ENCODE measurements at regions not wholly inside any gene's neighbourhood (a gene's known extent, or its start where the extent isn't known, plus 50 kb on each side); places are given as distances from the start of the nearest gene placed in this dataset.

DNA sequence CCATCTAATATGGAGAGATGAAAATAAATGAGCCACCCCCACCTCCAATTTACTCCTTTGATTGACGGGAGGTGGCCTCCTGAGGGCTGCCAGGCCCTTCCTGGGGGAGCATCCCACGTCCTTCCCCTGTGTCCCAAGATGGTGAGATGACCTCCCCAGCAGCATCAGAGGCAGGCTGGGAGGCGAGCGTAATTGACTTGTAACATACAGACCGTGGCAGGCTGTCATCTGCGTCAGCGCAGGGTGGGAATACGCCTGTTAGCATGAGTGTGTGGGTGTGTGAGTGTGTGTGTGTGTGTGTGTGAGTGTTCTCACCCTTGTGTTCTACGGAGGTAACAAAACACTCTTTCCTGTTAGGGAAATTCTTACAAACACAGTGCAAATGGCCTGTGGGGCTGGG, 156.9 kb upstream of the CIBAR2 start:
- ChIA-PET POLR2A (no interaction called here), CTCF (no interaction called here)
- in situ Hi-C loops (cut with HindIII; ENCODE audit: low pct_unique_long_range_greater_than_20kb, low sequenced_read_pairs) (no loop called here), intact Hi-C loops (cut with micrococcal nuclease; ENCODE audit: unreplicated experiment) (no loop called here)
- no peak for TF ChIP-seq POLR2AphosphoS5 (IDR thresholded peaks at IDR 0.05; ENCODE audit: low read depth, low read length)
- TF ChIP-seq, protein P1, sequence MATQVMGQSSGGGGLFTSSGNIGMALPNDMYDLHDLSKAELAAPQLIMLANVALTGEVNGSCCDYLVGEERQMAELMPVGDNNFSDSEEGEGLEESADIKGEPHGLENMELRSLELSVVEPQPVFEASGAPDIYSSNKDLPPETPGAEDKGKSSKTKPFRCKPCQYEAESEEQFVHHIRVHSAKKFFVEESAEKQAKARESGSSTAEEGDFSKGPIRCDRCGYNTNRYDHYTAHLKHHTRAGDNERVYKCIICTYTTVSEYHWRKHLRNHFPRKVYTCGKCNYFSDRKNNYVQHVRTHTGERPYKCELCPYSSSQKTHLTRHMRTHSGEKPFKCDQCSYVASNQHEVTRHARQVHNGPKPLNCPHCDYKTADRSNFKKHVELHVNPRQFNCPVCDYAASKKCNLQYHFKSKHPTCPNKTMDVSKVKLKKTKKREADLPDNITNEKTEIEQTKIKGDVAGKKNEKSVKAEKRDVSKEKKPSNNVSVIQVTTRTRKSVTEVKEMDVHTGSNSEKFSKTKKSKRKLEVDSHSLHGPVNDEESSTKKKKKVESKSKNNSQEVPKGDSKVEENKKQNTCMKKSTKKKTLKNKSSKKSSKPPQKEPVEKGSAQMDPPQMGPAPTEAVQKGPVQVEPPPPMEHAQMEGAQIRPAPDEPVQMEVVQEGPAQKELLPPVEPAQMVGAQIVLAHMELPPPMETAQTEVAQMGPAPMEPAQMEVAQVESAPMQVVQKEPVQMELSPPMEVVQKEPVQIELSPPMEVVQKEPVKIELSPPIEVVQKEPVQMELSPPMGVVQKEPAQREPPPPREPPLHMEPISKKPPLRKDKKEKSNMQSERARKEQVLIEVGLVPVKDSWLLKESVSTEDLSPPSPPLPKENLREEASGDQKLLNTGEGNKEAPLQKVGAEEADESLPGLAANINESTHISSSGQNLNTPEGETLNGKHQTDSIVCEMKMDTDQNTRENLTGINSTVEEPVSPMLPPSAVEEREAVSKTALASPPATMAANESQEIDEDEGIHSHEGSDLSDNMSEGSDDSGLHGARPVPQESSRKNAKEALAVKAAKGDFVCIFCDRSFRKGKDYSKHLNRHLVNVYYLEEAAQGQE (IDR thresholded peaks at IDR 0.05; ENCODE audit: insufficient read depth in 1 of 2, low read depth in 2 of 2, low read length in 1 of 2) = no peak
- TF ChIP-seq, protein P2, sequence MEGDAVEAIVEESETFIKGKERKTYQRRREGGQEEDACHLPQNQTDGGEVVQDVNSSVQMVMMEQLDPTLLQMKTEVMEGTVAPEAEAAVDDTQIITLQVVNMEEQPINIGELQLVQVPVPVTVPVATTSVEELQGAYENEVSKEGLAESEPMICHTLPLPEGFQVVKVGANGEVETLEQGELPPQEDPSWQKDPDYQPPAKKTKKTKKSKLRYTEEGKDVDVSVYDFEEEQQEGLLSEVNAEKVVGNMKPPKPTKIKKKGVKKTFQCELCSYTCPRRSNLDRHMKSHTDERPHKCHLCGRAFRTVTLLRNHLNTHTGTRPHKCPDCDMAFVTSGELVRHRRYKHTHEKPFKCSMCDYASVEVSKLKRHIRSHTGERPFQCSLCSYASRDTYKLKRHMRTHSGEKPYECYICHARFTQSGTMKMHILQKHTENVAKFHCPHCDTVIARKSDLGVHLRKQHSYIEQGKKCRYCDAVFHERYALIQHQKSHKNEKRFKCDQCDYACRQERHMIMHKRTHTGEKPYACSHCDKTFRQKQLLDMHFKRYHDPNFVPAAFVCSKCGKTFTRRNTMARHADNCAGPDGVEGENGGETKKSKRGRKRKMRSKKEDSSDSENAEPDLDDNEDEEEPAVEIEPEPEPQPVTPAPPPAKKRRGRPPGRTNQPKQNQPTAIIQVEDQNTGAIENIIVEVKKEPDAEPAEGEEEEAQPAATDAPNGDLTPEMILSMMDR (IDR thresholded peaks at IDR 0.05) = no peak
- no TSS peak for BruUV-seq (replicated peaks)
- DNase-seq (ENCODE audit: low read depth, low spot score) (no peak), ATAC-seq (no peak)
- Histone ChIP-seq H3K4me1 (ENCODE audit: control insufficient read depth, insufficient read depth, low read length) (no peaks in the 10 kb centered on the region), H3K27me3 (ENCODE audit: control insufficient read depth, insufficient read depth, low read length) (no peaks in the 10 kb centered on the region), H3K36me3 (ENCODE audit: control insufficient read depth, insufficient read depth, low read length) (no peaks in the 10 kb centered on the region), H3K27ac (ENCODE audit: low read length) (no peak overlapping the region), H3K9me3 (ENCODE audit: control insufficient read depth, insufficient read depth, low read depth, low read length) (no peaks in the 10 kb centered on the region), H3K4me3 (ENCODE audit: low read depth in 2 of 2, low read length in 2 of 2) (no peak overlapping the region)

DNA sequence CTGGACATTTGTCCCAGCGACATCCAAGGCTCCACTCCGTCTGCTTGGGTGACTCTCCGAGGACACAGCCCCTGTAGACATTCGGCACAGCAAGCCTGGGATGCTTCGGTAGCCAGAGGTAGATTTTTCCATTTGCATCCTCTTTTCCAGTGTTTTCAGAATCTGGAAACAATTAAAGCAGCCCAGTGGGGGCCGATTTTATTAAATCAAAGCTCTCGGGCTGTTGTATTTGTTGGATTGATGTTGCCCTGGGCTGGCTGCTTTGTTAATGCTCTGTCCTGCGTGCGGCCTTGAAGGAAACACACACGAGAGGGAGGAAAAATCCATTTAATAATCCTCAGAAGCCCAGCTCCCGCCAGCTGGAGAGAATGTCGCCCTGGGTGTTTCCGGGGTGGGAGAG, 158.1 kb upstream of the CIBAR2 start:
- POLR2A ChIA-PET = no interaction called here
- CTCF ChIA-PET = no interaction called here
- Histone ChIP-seq H3K9me3 (ENCODE audit: control insufficient read depth, insufficient read depth, low read depth, low read length) (no peaks in the 10 kb centered on the region), H3K4me3 (ENCODE audit: low read depth in 2 of 2, low read length in 2 of 2) (no peak overlapping the region), H3K27me3 (ENCODE audit: control insufficient read depth, insufficient read depth, low read length) (no peaks in the 10 kb centered on the region), H3K27ac (ENCODE audit: low read length) (no peak overlapping the region), H3K4me1 (ENCODE audit: control insufficient read depth, insufficient read depth, low read length) (no peaks in the 10 kb centered on the region; the same call in 1 of the 2 replicates), H3K36me3 (ENCODE audit: control insufficient read depth, insufficient read depth, low read length) (no peaks in the 10 kb centered on the region)
- ATAC-seq (no peak), DNase-seq (ENCODE audit: low read depth, low spot score) (no peak)
- intact Hi-C loops (cut with micrococcal nuclease; ENCODE audit: unreplicated experiment) (no loop called here), in situ Hi-C loops (cut with HindIII; ENCODE audit: low pct_unique_long_range_greater_than_20kb, low sequenced_read_pairs) (no loop called here)
- no TSS peak for BruUV-seq (replicated peaks)
- TF ChIP-seq POLR2AphosphoS5 (IDR thresholded peaks at IDR 0.05; ENCODE audit: low read depth, low read length) = no peak
- TF ChIP-seq, protein P2 (IDR thresholded peaks at IDR 0.05) = no peak

DNA sequence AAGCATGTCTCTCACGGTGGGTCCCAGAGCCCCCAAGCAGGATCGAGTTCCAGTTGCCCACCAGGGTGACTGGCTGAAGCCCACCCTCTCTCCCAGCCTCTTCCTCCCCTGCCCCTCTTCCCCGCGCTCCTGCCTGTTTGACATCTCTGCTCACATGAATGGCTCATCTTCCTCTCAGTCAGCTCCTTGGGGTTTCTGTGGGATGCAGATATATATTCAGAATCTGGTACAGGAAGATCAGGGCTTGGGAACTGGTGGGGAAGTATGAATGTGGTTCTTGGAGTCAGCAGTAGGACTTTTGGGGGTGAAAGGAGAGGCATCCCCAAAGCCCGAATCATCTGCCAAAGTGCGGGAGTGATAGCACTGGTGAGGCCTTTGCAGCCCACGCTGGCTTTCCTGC, 158.9 kb upstream of the CIBAR2 start:
- H3K9me3 ChIP-seq (ENCODE audit: control insufficient read depth, insufficient read depth, low read depth, low read length) = no peaks in the 10 kb centered on the region
- ChIA-PET POLR2A (no interaction called here), CTCF (no interaction called here)
- intact Hi-C loops (cut with micrococcal nuclease; ENCODE audit: unreplicated experiment) = no loop called here
- H3K27me3 ChIP-seq (ENCODE audit: control insufficient read depth, insufficient read depth, low read length) = no peaks in the 10 kb centered on the region
- TF ChIP-seq SIN3A (IDR thresholded peaks at IDR 0.05; ENCODE audit: borderline replicate concordance, insufficient read depth, low read depth, low read length) (no peak), POLR2AphosphoS5 (IDR thresholded peaks at IDR 0.05; ENCODE audit: low read depth, low read length) (no peak), TCF7L2 (IDR thresholded peaks at IDR 0.05; ENCODE audit: low read depth, low read length) (no peak)
- TF ChIP-seq, protein P1 (IDR thresholded peaks at IDR 0.05; ENCODE audit: insufficient read depth in 1 of 2, low read depth in 2 of 2, low read length in 1 of 2) = no peak
- TF ChIP-seq, protein P2 (IDR thresholded peaks at IDR 0.05) = no peak
- no peak overlapping the region for H3K27ac ChIP-seq (ENCODE audit: low read length)
- BruUV-seq (replicated peaks) = no TSS peak
- no peak overlapping the region for H3K4me3 ChIP-seq (ENCODE audit: low read depth in 2 of 2, low read length in 2 of 2)
- H3K4me1 ChIP-seq (ENCODE audit: control insufficient read depth, insufficient read depth, low read length) = no peaks in the 10 kb centered on the region; the same call in 1 of the 2 replicates
- ATAC-seq (no peak), DNase-seq (ENCODE audit: low read depth, low spot score) (no peak)
- no peaks in the 10 kb centered on the region for H3K36me3 ChIP-seq (ENCODE audit: control insufficient read depth, insufficient read depth, low read length)
- in situ Hi-C loops (cut with HindIII; ENCODE audit: low pct_unique_long_range_greater_than_20kb, low sequenced_read_pairs) = no loop called here
